Parathyroid adenoma (tissue), 2 donors: ENCODE measurements at regions not wholly inside any gene's neighbourhood (a gene's known extent, or its start where the extent isn't known, plus 50 kb on each side); places are given as distances from the start of the nearest gene placed in this dataset.

Experiments
- H2AFZ ChIP-seq: fragments of 300-600 bp; sonication (generic); one replicate; pipeline ENCODE4 v1.7.0; 2017; ENCODE audit warnings: antibody characterized with exemption, mild to moderate bottlenecking
- H3K27ac ChIP-seq: fragments of 300-600 bp; sonication (generic); one replicate; pipeline ENCODE4 v1.7.0; 2017
- H3K27me3 ChIP-seq: fragments of 300-600 bp; sonication (generic); one replicate; pipeline ENCODE4 v1.7.0; 2017; ENCODE audit warnings: low read length; ENCODE audit not compliant: control insufficient read depth, insufficient read depth
- H3K36me3 ChIP-seq: fragments of 300-600 bp; sonication (generic); one replicate; pipeline ENCODE4 v1.7.0; 2017; ENCODE audit warnings: low read length; ENCODE audit not compliant: control insufficient read depth, insufficient read depth
- H3K4me1 ChIP-seq: fragments of 300-600 bp; sonication (generic); one replicate; pipeline ENCODE4 v1.7.0; 2017; ENCODE audit warnings: control low read depth
- H3K4me2 ChIP-seq: fragments of 300-600 bp; sonication (generic); one replicate; pipeline ENCODE4 v1.7.0; 2017; ENCODE audit warnings: low read length
- H3K4me3 ChIP-seq: fragments of 300-600 bp; sonication (generic); one replicate; pipeline ENCODE4 v1.7.0; 2017; ENCODE audit warnings: low read depth, low read length
- H3K79me2 ChIP-seq: fragments of 300-600 bp; sonication (generic); one replicate; pipeline ENCODE4 v1.7.0; 2017; ENCODE audit warnings: control low read depth
- H3K9ac ChIP-seq: fragments of 300-600 bp; sonication (generic); one replicate; pipeline ENCODE4 v1.7.0; 2017; ENCODE audit warnings: mild to moderate bottlenecking
- H3K9me3 ChIP-seq: fragments of 300-600 bp; sonication (generic); one replicate; pipeline ENCODE4 v1.7.0; 2017; ENCODE audit warnings: low read length; ENCODE audit not compliant: control insufficient read depth
- CTCF ChIP-seq: fragments of 300-600 bp; sonication (generic); IDR thresholded peaks from one replicate; pipeline ENCODE4 v1.7.0; 2017; ENCODE audit warnings: antibody characterized with exemption, mild to moderate bottlenecking
- donor health status: primary hyperparathyroidism.

- no peak for TF ChIP-seq CTCF
- H3K27me3 ChIP-seq: no peaks in the 10 kb centered on the region
- H3K27ac ChIP-seq: no peak overlapping the region
- H3K4me1 ChIP-seq: no peaks in the 10 kb centered on the region
- H3K79me2 ChIP-seq: no peaks in the 10 kb centered on the region
- H3K4me2 ChIP-seq: no peak overlapping the region
- no peak overlapping the region for H3K4me3 ChIP-seq
- no peaks in the 10 kb centered on the region for H3K9me3 ChIP-seq
- no peak overlapping the region for H2AFZ ChIP-seq
- H3K9ac ChIP-seq: no peak overlapping the region
- H3K36me3 ChIP-seq: no peaks in the 10 kb centered on the region
Measured at GRCh38 chr18:78526923-78527711, 452.5 kb upstream of the SALL3 start.

GRCh38 chr18:78527984-78528383 is 451.6 kb upstream of the SALL3 start:
- H3K4me2 ChIP-seq: no peak overlapping the region
- no peak overlapping the region for H3K4me3 ChIP-seq
- TF ChIP-seq CTCF: no peak
- H2AFZ ChIP-seq: no peak overlapping the region
- H3K4me1 ChIP-seq: no peaks in the 10 kb centered on the region
- no peak overlapping the region for H3K27ac ChIP-seq
- H3K36me3 ChIP-seq: no peaks in the 10 kb centered on the region
- H3K79me2 ChIP-seq: no peaks in the 10 kb centered on the region
- H3K9me3 ChIP-seq: no peaks in the 10 kb centered on the region
- no peak overlapping the region for H3K9ac ChIP-seq
- no peaks in the 10 kb centered on the region for H3K27me3 ChIP-seq

GRCh38 chr18:78528411-78529258 is 451.0 kb upstream of the SALL3 start:
- H2AFZ ChIP-seq: no peak overlapping the region
- H3K4me3 ChIP-seq: no peak overlapping the region
- TF ChIP-seq CTCF: no peak
- H3K27me3 ChIP-seq: no peaks in the 10 kb centered on the region
- no peak overlapping the region for H3K4me2 ChIP-seq
- H3K4me1 ChIP-seq: no peaks in the 10 kb centered on the region
- H3K27ac ChIP-seq: no peak overlapping the region
- H3K9me3 ChIP-seq: no peaks in the 10 kb centered on the region
- no peaks in the 10 kb centered on the region for H3K79me2 ChIP-seq
- no peaks in the 10 kb centered on the region for H3K36me3 ChIP-seq
- H3K9ac ChIP-seq: no peak overlapping the region

GRCh38 chr18:78531637-78532036 is 448.0 kb upstream of the SALL3 start:
- Histone ChIP-seq H3K9me3 (no peaks in the 10 kb centered on the region), H3K4me3 (no peak overlapping the region), H3K4me1 (no peaks in the 10 kb centered on the region), H3K36me3 (no peaks in the 10 kb centered on the region), H2AFZ (no peak overlapping the region), H3K79me2 (no peaks in the 10 kb centered on the region), H3K4me2 (no peak overlapping the region), H3K27ac (no peak overlapping the region), H3K27me3 (no peaks in the 10 kb centered on the region), H3K9ac (no peak overlapping the region)
- TF ChIP-seq CTCF: no peak
